Activated T-helper 1 cell treated with anti-CD3 and anti-CD28 coated beads, Interleukin-12 subunit alpha, Interleukin-12 subunit beta, Interleukin-2, Interleukin-4 antibody, amounts not matched to agents 30 ng/mL and 10 ng/mL and 1 ng/mL, durations not matched to agents 14 hours and 24 hours and 36 hours (primary cell): ENCODE measurements at regions not wholly inside any gene's neighbourhood (a gene's known extent, or its start where the extent isn't known, plus 50 kb on each side); places are given as distances from the start of the nearest gene placed in this dataset.
"Not testable (repeated sequence)": the region's sequence is repeated elsewhere in the genome, so short reads cannot be mapped to it uniquely, and the experiment has no call there.

Experiments
- DNase-seq: peaks from one replicate; pipeline ENCODE4 v3.0.0; 2021; ENCODE audit warnings: low spot score
- H3K27ac Mint-ChIP-seq: one replicate; pipeline ENCODE4 v1.8.0; 2021; ENCODE audit warnings: mild to moderate bottlenecking, mixed read lengths
- H3K27me3 Mint-ChIP-seq: one replicate; pipeline ENCODE4 v1.8.0; 2022; ENCODE audit warnings: mild to moderate bottlenecking, moderate library complexity, mixed read lengths; ENCODE audit not compliant: insufficient read depth
- H3K36me3 Mint-ChIP-seq: one replicate; pipeline ENCODE4 v1.8.0; 2021; ENCODE audit warnings: low read depth, mixed read lengths
- H3K4me1 Mint-ChIP-seq: one replicate; pipeline ENCODE4 v1.8.0; 2021; ENCODE audit warnings: low read depth, mixed read lengths
- H3K4me3 Mint-ChIP-seq: one replicate; pipeline ENCODE4 v1.8.0; 2021; ENCODE audit warnings: mild to moderate bottlenecking, moderate library complexity, mixed read lengths
- H3K9me3 Mint-ChIP-seq: one replicate; pipeline ENCODE4 v1.8.0; 2021; ENCODE audit warnings: mixed read lengths
- intact Hi-C: fragments of 100-400 bp; cut with micrococcal nuclease; formaldehyde crosslinking; loops from one replicate; pipeline ENCODE4 v1.15.1; 2024

- H3K27ac Mint-ChIP-seq: no peak overlapping the region
- DNase-seq: no peak
- H3K9me3 Mint-ChIP-seq: peaks cover 4% of the 10 kb centered on the region
- H3K4me3 Mint-ChIP-seq: no peak overlapping the region
- no peaks in the 10 kb centered on the region for H3K4me1 Mint-ChIP-seq
- H3K36me3 Mint-ChIP-seq: no peaks in the 10 kb centered on the region
- H3K27me3 Mint-ChIP-seq: no peaks in the 10 kb centered on the region
- intact Hi-C loops: no loop called here
Observed at GRCh38 chr2:34533585-34534183, 934.6 kb upstream of the FAM98A start.

- intact Hi-C loops: no loop called here
- Mint-ChIP-seq H3K27ac (no peak overlapping the region), H3K9me3 (peaks cover 4% of the 10 kb centered on the region), H3K36me3 (no peaks in the 10 kb centered on the region), H3K4me3 (no peak overlapping the region), H3K4me1 (no peaks in the 10 kb centered on the region), H3K27me3 (no peaks in the 10 kb centered on the region)
- no peak for DNase-seq
Observed at GRCh38 chr2:34529965-34530364, 930.9 kb upstream of the FAM98A start.

- no peaks in the 10 kb centered on the region for H3K9me3 Mint-ChIP-seq
- H3K4me1 Mint-ChIP-seq: no peaks in the 10 kb centered on the region
- H3K27ac Mint-ChIP-seq: no peak overlapping the region
- DNase-seq: no peak
- H3K36me3 Mint-ChIP-seq: no peaks in the 10 kb centered on the region
- intact Hi-C loops: no loop called here
- H3K27me3 Mint-ChIP-seq: no peaks in the 10 kb centered on the region
- no peak overlapping the region for H3K4me3 Mint-ChIP-seq
Observed at GRCh38 chr2:34523958-34524514, 924.9 kb upstream of the FAM98A start.

- Mint-ChIP-seq H3K4me3 (no peak overlapping the region), H3K4me1 (no peaks in the 10 kb centered on the region), H3K9me3 (peaks cover 9% of the 10 kb centered on the region), H3K27me3 (no peaks in the 10 kb centered on the region), H3K27ac (no peak overlapping the region), H3K36me3 (no peaks in the 10 kb centered on the region)
- DNase-seq: no peak
- intact Hi-C loops: no loop called here
Observed at GRCh38 chr2:34519659-34520058, 920.6 kb upstream of the FAM98A start.

- no peaks in the 10 kb centered on the region for H3K27me3 Mint-ChIP-seq
- intact Hi-C loops: no loop called here
Observed at GRCh38 chr2:34498561-34498960, 899.5 kb upstream of the FAM98A start.

GRCh38 chr2:34494192-34494591 is 895.1 kb upstream of the FAM98A start:
- H3K9me3 Mint-ChIP-seq, H3K27me3 Mint-ChIP-seq, DNase-seq, H3K4me3 Mint-ChIP-seq, H3K36me3 Mint-ChIP-seq, intact Hi-C loops, H3K27ac Mint-ChIP-seq, H3K4me1 Mint-ChIP-seq: not testable (repeated sequence)

More at GRCh38 chr2:34498561-34498960, 899.5 kb upstream of the FAM98A start:
- no peak overlapping the region for H3K4me3 Mint-ChIP-seq
- no peak overlapping the region for H3K27ac Mint-ChIP-seq
- H3K36me3 Mint-ChIP-seq: no peaks in the 10 kb centered on the region
- no peak for DNase-seq
- no peaks in the 10 kb centered on the region for H3K4me1 Mint-ChIP-seq
- H3K9me3 Mint-ChIP-seq: peaks cover 17% of the 10 kb centered on the region

- Mint-ChIP-seq H3K4me3 (no peak overlapping the region), H3K36me3 (no peaks in the 10 kb centered on the region), H3K27me3 (no peaks in the 10 kb centered on the region), H3K27ac (no peak overlapping the region), H3K4me1 (no peaks in the 10 kb centered on the region), H3K9me3 (peaks cover 4% of the 10 kb centered on the region)
- no peak for DNase-seq
- intact Hi-C loops: no loop called here
Observed at GRCh38 chr2:34492561-34493455, 893.7 kb upstream of the FAM98A start.

GRCh38 chr2:34486965-34487364 is 887.9 kb upstream of the FAM98A start:
- H3K27me3 Mint-ChIP-seq: no peaks in the 10 kb centered on the region
- no peaks in the 10 kb centered on the region for H3K4me1 Mint-ChIP-seq

GRCh38 chr2:34481542-34481941 is 882.4 kb upstream of the FAM98A start:
- Mint-ChIP-seq H3K27ac (no peak overlapping the region), H3K27me3 (no peaks in the 10 kb centered on the region), H3K4me3 (no peak overlapping the region), H3K36me3 (no peaks in the 10 kb centered on the region), H3K4me1 (no peaks in the 10 kb centered on the region), H3K9me3 (no peaks in the 10 kb centered on the region)
- DNase-seq: no peak
- intact Hi-C loops: no loop called here

More at GRCh38 chr2:34486965-34487364, 887.9 kb upstream of the FAM98A start:
- Mint-ChIP-seq H3K27ac (no peak overlapping the region), H3K4me3 (no peak overlapping the region), H3K9me3 (no peaks in the 10 kb centered on the region), H3K36me3 (no peaks in the 10 kb centered on the region)
- no peak for DNase-seq
- intact Hi-C loops: no loop called here

- no peak overlapping the region for H3K4me3 Mint-ChIP-seq
- no peaks in the 10 kb centered on the region for H3K9me3 Mint-ChIP-seq
- H3K4me1 Mint-ChIP-seq: no peaks in the 10 kb centered on the region
- no peak overlapping the region for H3K27ac Mint-ChIP-seq
- intact Hi-C loops: no loop called here
- H3K27me3 Mint-ChIP-seq: no peaks in the 10 kb centered on the region
- H3K36me3 Mint-ChIP-seq: no peaks in the 10 kb centered on the region
- DNase-seq: no peak
Observed at GRCh38 chr2:34480366-34480765, 881.3 kb upstream of the FAM98A start.

- DNase-seq: no peak
- no peak overlapping the region for H3K27ac Mint-ChIP-seq
Observed at GRCh38 chr2:34475156-34475555, 876.1 kb upstream of the FAM98A start.

GRCh38 chr2:34474646-34475045 is 875.5 kb upstream of the FAM98A start:
- H3K4me1 Mint-ChIP-seq: no peaks in the 10 kb centered on the region
- no peak for DNase-seq
- intact Hi-C loops: no loop called here
- peaks cover 8% of the 10 kb centered on the region for H3K9me3 Mint-ChIP-seq
- no peaks in the 10 kb centered on the region for H3K27me3 Mint-ChIP-seq
- H3K36me3 Mint-ChIP-seq: no peaks in the 10 kb centered on the region
- H3K27ac Mint-ChIP-seq: no peak overlapping the region
- no peak overlapping the region for H3K4me3 Mint-ChIP-seq

More at GRCh38 chr2:34475156-34475555, 876.1 kb upstream of the FAM98A start:
- Mint-ChIP-seq H3K36me3 (no peaks in the 10 kb centered on the region), H3K9me3 (peaks cover 8% of the 10 kb centered on the region), H3K4me3 (no peak overlapping the region), H3K27me3 (no peaks in the 10 kb centered on the region), H3K4me1 (no peaks in the 10 kb centered on the region)
- intact Hi-C loops: no loop called here

- Mint-ChIP-seq H3K27me3 (no peaks in the 10 kb centered on the region), H3K36me3 (no peaks in the 10 kb centered on the region), H3K4me1 (no peaks in the 10 kb centered on the region), H3K4me3 (no peak overlapping the region), H3K9me3 (peaks cover 14% of the 10 kb centered on the region), H3K27ac (no peak overlapping the region)
- intact Hi-C loops: no loop called here
- no peak for DNase-seq
Observed at GRCh38 chr2:34447097-34447496, 848.0 kb upstream of the FAM98A start.
